Cardiac fibroblast (primary cell): ENCODE measurements at regions not wholly inside any gene's neighbourhood (a gene's known extent, or its start where the extent isn't known, plus 50 kb on each side); places are given as distances from the start of the nearest gene placed in this dataset.

ENCODE experiments used
- DNase-seq, 2 donors: peaks; one replicate each; pipeline versions ENCODE4 v3.0.0 to v3.0.0-alpha.2; 2010; ENCODE audit warnings: low read depth in 2 of 2
- H3K4me3 ChIP-seq, 2 donors: replicated peaks in 1 of 2; 1 replicate in 1 of 2; 2 replicates in 1 of 2; pipeline ENCODE4 v1.5.1; 2011; ENCODE audit warnings: low read depth in 2 of 2, low read length in 2 of 2, mild to moderate bottlenecking in 2 of 2, moderate library complexity in 1 of 2
- TF ChIP-seq, protein P1 (sequence below): IDR thresholded peaks from one replicate; pipeline ENCODE4 v1.5.1; 2011; ENCODE audit warnings: low read depth, mild to moderate bottlenecking, low read length, inconsistent platforms

DNA sequence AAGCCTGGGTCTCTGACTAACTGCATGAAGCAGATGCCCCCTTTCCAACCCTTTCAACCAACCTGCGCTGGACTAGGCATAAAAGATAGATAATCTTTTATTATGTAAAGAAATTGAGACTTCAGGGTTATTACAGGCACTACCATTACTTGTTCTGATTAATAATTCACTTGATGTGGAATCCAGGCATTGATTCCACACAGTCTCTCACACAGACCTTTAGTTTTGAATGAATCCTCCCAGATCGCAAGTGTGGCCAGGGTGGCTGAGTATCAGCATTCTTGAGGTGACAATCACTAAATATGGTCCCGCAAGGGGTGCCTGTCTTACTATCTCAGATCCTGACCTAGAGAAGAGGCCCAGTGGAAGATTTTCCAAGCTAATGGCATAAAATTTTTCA is 368.9 kb upstream of the ONECUT1 start:
- TF ChIP-seq, protein P1, sequence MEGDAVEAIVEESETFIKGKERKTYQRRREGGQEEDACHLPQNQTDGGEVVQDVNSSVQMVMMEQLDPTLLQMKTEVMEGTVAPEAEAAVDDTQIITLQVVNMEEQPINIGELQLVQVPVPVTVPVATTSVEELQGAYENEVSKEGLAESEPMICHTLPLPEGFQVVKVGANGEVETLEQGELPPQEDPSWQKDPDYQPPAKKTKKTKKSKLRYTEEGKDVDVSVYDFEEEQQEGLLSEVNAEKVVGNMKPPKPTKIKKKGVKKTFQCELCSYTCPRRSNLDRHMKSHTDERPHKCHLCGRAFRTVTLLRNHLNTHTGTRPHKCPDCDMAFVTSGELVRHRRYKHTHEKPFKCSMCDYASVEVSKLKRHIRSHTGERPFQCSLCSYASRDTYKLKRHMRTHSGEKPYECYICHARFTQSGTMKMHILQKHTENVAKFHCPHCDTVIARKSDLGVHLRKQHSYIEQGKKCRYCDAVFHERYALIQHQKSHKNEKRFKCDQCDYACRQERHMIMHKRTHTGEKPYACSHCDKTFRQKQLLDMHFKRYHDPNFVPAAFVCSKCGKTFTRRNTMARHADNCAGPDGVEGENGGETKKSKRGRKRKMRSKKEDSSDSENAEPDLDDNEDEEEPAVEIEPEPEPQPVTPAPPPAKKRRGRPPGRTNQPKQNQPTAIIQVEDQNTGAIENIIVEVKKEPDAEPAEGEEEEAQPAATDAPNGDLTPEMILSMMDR: no peak
- no peak overlapping the region for H3K4me3 ChIP-seq
- no peak for DNase-seq

DNA sequence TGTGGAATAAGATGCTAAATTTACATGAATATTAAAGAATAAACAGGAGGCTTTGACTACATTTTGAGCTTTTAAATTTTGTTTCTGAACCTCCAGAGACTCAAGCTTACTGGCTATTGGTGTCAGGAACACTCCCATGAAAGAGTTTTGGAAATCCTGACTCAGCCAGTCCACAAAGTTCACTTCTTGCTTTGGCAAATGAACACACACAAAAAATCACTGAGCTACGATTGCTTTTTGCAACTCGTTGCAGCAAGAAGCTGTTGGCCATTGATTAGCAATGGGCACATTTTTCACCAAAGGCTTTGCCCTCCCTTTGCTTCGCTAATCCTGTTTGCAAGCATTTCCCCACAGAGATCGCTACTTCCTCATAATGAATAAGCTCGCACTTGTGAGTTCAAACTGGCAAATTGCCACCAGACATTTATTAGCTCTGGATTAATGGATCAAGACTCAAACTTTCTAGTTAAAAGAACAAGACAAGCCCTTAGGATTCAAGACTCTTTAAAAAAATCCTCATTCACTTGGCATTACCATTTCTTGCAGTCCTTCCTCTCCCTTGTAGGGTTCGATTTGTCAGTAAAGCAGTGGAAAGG is 343.2 kb upstream of the ONECUT1 start:
- no peak for DNase-seq
- TF ChIP-seq, protein P1: no peak

DNA sequence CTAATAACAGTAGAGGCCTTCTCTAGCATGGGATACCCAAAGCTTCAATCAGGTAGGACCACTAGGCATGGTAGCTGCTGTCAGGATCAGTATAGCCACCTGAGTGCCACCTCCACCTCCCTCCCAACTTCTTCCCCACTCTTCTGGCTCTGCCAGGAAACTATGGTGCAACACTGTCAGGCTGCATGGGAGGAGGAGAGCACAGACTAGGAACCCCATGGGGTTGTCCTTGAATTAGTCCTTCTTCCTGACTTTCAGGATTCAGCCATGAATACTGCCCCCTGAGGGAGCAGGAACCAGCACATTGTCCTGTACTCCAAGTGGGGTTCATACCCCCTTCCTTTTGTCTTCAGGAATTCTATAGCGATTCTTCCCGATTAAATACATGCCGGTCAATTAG is 340.8 kb upstream of the ONECUT1 start:
- no peak overlapping the region for H3K4me3 ChIP-seq
- no peak for DNase-seq
- TF ChIP-seq, protein P1: no peak

More for the DNA sequence above, 343.2 kb upstream of the ONECUT1 start:
- H3K4me3 ChIP-seq: no peak overlapping the region

DNA sequence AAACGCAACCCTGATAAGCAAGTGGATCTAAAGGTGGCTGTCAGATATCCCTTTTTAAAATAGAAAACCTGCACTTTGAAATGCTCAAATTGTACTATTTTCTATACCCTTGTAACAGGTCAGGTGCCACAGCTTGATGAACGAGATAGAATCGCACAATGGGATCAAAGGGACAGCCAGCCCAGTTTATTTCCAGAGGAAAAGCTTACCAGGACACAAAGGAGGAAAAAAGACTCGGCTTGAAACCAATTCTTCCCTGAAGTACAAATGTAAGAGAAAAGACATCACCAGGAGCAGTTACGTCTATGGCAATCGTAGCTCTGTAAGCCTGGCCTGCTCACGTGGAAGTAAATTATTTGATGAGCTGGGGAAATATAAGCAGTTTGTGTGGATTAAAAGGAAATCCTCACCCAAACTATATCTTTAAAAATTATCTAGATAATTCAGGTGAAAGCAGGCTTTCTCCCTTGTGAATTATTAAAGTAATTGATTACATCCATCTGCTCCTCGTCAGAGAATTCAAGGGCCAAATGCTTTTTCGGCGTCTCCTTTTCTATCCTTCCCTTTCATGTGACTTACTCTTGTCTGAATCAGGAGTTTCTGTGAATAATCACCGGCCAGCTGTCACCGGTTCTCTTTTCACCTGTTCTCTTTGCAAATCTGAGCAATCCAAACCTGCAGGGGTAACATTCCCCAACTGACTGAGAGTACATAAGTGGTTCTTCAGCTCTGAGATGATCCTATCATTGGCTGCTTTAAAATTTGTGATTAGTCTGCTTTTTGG is 339.2 kb upstream of the ONECUT1 start:
- TF ChIP-seq, protein P1: no peak
- DNase-seq: no peak
- H3K4me3 ChIP-seq: no peak overlapping the region

DNA sequence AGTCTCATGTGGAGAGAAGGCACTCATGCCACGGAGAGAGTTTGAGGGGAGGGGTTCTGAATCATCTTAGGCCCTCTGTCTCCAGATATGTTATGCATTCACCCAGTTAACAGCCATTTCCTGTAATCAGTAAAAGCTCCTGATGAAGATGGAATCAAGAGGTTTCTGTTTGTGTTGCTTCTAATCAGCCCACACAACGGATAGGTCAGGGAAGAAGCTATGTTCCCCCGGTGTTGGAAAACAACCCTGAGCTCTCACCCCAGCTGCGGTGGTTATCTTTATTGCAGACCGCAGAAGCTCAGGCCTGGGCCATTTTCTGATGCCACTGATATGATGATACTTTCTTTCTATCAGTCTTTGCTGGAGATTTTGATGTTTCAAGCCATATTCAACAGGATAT is 338.5 kb upstream of the ONECUT1 start:
- DNase-seq: no peak
- TF ChIP-seq, protein P1: no peak
- no peak overlapping the region for H3K4me3 ChIP-seq

DNA sequence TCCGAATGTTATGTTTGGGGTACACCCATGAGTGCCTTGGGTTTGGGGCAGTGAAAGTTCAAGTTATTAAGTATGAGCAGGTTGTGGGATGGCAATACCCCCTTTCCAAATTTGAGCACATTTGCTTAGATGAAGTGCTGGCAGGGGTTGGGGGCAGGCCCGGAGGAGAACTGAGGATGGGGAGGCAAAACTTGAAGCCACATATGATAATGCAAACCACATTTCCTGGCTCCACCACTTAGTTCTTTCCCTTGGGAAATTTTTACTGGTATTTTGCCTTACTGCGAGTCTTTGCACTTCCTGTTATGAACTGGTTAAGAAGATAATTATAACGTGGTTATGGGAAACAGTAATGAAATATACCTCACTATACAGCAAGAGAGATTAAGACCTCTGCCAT is 336.0 kb upstream of the ONECUT1 start:
- DNase-seq: no peak
- no peak overlapping the region for H3K4me3 ChIP-seq
- TF ChIP-seq, protein P1: no peak
